ENCODE measurements at regions not wholly inside any gene's neighbourhood (a gene's known extent, or its start where the extent isn't known, plus 50 kb on each side); places are given as distances from the start of the nearest gene placed in this dataset.

DNA sequence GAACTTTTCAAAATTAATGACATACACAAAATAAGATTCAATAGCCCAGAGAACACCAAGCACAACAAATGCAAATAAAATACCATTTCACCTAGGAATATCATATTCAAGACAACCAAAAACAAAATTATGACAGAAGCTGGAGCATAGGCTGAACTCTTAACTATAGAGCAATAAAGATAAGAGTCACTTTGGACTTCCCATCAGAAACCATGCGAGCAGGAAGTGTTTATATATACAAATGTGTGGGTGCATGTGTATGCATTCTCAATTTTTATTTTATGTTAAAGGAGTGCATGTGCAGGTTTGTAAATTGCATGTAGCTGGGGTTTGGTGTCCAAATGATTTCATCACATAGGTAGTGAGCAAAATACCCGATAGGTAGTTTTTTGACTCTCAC, 291.6 kb downstream of the ARAP2 start:
- ATAC-seq (replicated peaks in 1 of 4) (no peak), DNase-seq (no peak)
- no peaks in the 10 kb centered on the region for H3K36me3 Mint-ChIP-seq
- ChIA-PET POLR2A (no interaction called here), CTCF (no interaction called here)
- Histone ChIP-seq H3K4me1 (ENCODE audit: control insufficient read depth in 1 of 2, extremely low read depth in 1 of 2, insufficient read depth in 2 of 2, low read length in 2 of 2) (no peaks in the 10 kb centered on the region), H3K36me3 (ENCODE audit: control insufficient read depth in 2 of 2, extremely low read depth in 1 of 2, insufficient read depth in 1 of 2, low read length in 1 of 2) (no peaks in the 10 kb centered on the region), H3K27ac (ENCODE audit: low read length) (no peak overlapping the region), H3K4me3 (ENCODE audit: control insufficient read depth in 1 of 2, extremely low read depth in 1 of 2, low read length in 1 of 2) (no peak overlapping the region), H3K27me3 (replicated peaks in 1 of 2; ENCODE audit: control insufficient read depth in 2 of 2, extremely low read depth in 1 of 2, insufficient read depth in 2 of 2, low read length in 1 of 2) (no peaks in the 10 kb centered on the region), H3K9me3 (no peaks in the 10 kb centered on the region)
- H3K27ac Mint-ChIP-seq, result no peak overlapping the region
- H3K4me3 Mint-ChIP-seq, result no peak overlapping the region
- H3K27me3 Mint-ChIP-seq, result no peaks in the 10 kb centered on the region
- peaks cover 30 to 51% (median 49%) of the 10 kb centered on the region in 3 donors for H3K9me3 Mint-ChIP-seq
- WGBS (ENCODE audit: insufficient coverage), result no CpG with 5 or more reads among the region's 2 CpGs
- no peaks in the 10 kb centered on the region for H3K4me1 Mint-ChIP-seq

DNA sequence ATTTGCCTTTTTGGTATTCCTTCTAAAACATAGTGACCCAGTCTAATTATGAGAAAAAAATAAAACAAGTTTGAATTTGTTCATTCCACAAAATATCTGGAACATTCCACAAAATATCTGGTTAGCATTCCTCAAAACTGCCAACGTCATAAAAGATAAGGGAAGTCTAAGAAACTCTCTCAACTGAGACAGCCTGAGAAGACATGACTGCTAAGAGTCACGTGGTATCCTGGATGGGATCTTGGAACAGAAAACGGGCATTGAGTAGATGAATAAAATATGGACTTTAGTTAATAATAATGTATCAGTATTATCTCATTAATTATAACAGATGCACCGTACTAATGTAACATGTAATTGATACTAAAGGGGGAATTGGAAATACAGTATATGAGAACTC, 280.9 kb downstream of the ARAP2 start:
- Histone ChIP-seq H3K36me3 (ENCODE audit: control insufficient read depth in 2 of 2, extremely low read depth in 1 of 2, insufficient read depth in 1 of 2, low read length in 1 of 2) (no peaks in the 10 kb centered on the region), H3K27ac (ENCODE audit: low read length) (no peak overlapping the region), H3K27me3 (replicated peaks in 1 of 2; ENCODE audit: control insufficient read depth in 2 of 2, extremely low read depth in 1 of 2, insufficient read depth in 2 of 2, low read length in 1 of 2) (no peaks in the 10 kb centered on the region), H3K9me3 (no peaks in the 10 kb centered on the region), H3K4me3 (ENCODE audit: control insufficient read depth in 1 of 2, extremely low read depth in 1 of 2, low read length in 1 of 2) (no peak overlapping the region), H3K4me1 (ENCODE audit: control insufficient read depth in 1 of 2, extremely low read depth in 1 of 2, insufficient read depth in 2 of 2, low read length in 2 of 2) (no peaks in the 10 kb centered on the region)
- Mint-ChIP-seq H3K36me3 (no peaks in the 10 kb centered on the region), H3K27me3 (no peaks in the 10 kb centered on the region), H3K4me3 (no peak overlapping the region), H3K27ac (no peak overlapping the region), H3K9me3 (no peaks in the 10 kb centered on the region), H3K4me1 (no peaks in the 10 kb centered on the region)
- no CpG with 5 or more reads among the region's 4 CpGs for WGBS (ENCODE audit: insufficient coverage)
- no peak for ATAC-seq (replicated peaks in 1 of 4)
- no peak for DNase-seq
- ChIA-PET CTCF (interaction anchor here in 1 of 2 donors (0.9 kb wide), 1 partner anchor 29 kb away, joined by 3 read pairs; no protein-coding TSS in a partner anchor), POLR2A (no interaction called here)

- ATAC-seq (replicated peaks in 1 of 4), result no peak
- Histone ChIP-seq H3K27ac (ENCODE audit: low read length) (no peak overlapping the region), H3K36me3 (ENCODE audit: control insufficient read depth in 2 of 2, extremely low read depth in 1 of 2, insufficient read depth in 1 of 2, low read length in 1 of 2) (no peaks in the 10 kb centered on the region), H3K4me3 (ENCODE audit: control insufficient read depth in 1 of 2, extremely low read depth in 1 of 2, low read length in 1 of 2) (no peak overlapping the region), H3K4me1 (ENCODE audit: control insufficient read depth in 1 of 2, extremely low read depth in 1 of 2, insufficient read depth in 2 of 2, low read length in 2 of 2) (no peaks in the 10 kb centered on the region), H3K27me3 (replicated peaks in 1 of 2; ENCODE audit: control insufficient read depth in 2 of 2, extremely low read depth in 1 of 2, insufficient read depth in 2 of 2, low read length in 1 of 2) (no peaks in the 10 kb centered on the region), H3K9me3 (no peaks in the 10 kb centered on the region)
- H3K9me3 Mint-ChIP-seq, result no peaks in the 10 kb centered on the region
- no peak overlapping the region for H3K27ac Mint-ChIP-seq
- no peak overlapping the region for H3K4me3 Mint-ChIP-seq
- H3K4me1 Mint-ChIP-seq, result no peaks in the 10 kb centered on the region
- CTCF ChIA-PET, result interaction anchor here in 1 of 2 donors (0.9 kb wide), 1 partner anchor 30 kb away, joined by 3 read pairs; no protein-coding TSS in a partner anchor
- WGBS (ENCODE audit: insufficient coverage), result 100% methylated on average over 2 of the region's 5 CpGs
- H3K36me3 Mint-ChIP-seq, result no peaks in the 10 kb centered on the region
- no peak for DNase-seq
- POLR2A ChIA-PET, result no interaction called here
- H3K27me3 Mint-ChIP-seq, result no peaks in the 10 kb centered on the region
Observed at GRCh38 chr4:35963974-35964515, 280.3 kb downstream of the ARAP2 start.

- H3K4me1 Mint-ChIP-seq, result no peaks in the 10 kb centered on the region
- no peaks in the 10 kb centered on the region for H3K27me3 Mint-ChIP-seq
- Histone ChIP-seq H3K36me3 (ENCODE audit: control insufficient read depth in 2 of 2, extremely low read depth in 1 of 2, insufficient read depth in 1 of 2, low read length in 1 of 2) (no peaks in the 10 kb centered on the region), H3K27ac (ENCODE audit: low read length) (no peak overlapping the region), H3K4me1 (ENCODE audit: control insufficient read depth in 1 of 2, extremely low read depth in 1 of 2, insufficient read depth in 2 of 2, low read length in 2 of 2) (no peaks in the 10 kb centered on the region), H3K4me3 (ENCODE audit: control insufficient read depth in 1 of 2, extremely low read depth in 1 of 2, low read length in 1 of 2) (no peak overlapping the region), H3K27me3 (replicated peaks in 1 of 2; ENCODE audit: control insufficient read depth in 2 of 2, extremely low read depth in 1 of 2, insufficient read depth in 2 of 2, low read length in 1 of 2) (no peaks in the 10 kb centered on the region), H3K9me3 (no peaks in the 10 kb centered on the region)
- CTCF ChIA-PET, result interaction anchor here in 1 of 2 donors (0.6 kb wide), 1 partner anchor 43 kb away, joined by 5 read pairs; no protein-coding TSS in a partner anchor
- no peak overlapping the region for H3K4me3 Mint-ChIP-seq
- POLR2A ChIA-PET, result no interaction called here
- no CpG with 5 or more reads among the region's 1 CpG for WGBS (ENCODE audit: insufficient coverage)
- no peaks in the 10 kb centered on the region for H3K36me3 Mint-ChIP-seq
- no peak overlapping the region for H3K27ac Mint-ChIP-seq
- ATAC-seq (replicated peaks in 1 of 4) (no peak), DNase-seq (no peak)
- H3K9me3 Mint-ChIP-seq, result no peaks in the 10 kb centered on the region
Observed at GRCh38 chr4:35965300-35965699, 279.0 kb downstream of the ARAP2 start.

DNA sequence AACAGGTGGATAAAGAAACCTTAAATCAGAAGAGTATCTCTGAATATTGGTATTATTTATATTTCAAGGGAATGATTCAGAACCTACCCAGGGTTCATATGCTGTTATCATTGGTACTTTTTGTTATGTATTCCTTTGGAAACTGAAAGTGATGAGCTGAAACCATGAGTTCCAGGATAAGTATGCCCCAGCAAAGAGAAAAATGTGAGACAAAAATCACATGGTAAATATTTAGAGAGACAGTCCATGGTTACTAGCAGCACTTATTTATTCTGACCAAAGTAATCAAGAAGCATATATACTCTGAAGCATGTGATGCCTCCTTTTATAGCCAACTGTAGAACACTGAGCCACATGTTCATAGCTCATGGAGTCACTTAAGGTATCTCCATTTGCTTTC, 277.7 kb downstream of the ARAP2 start:
- H3K27ac Mint-ChIP-seq, result no peak overlapping the region
- H3K4me1 Mint-ChIP-seq, result no peaks in the 10 kb centered on the region
- H3K36me3 Mint-ChIP-seq, result no peaks in the 10 kb centered on the region
- no peaks in the 10 kb centered on the region for H3K27me3 Mint-ChIP-seq
- no peak for ATAC-seq (replicated peaks in 1 of 4)
- no peaks in the 10 kb centered on the region for H3K4me1 ChIP-seq (ENCODE audit: control insufficient read depth in 1 of 2, extremely low read depth in 1 of 2, insufficient read depth in 2 of 2, low read length in 2 of 2)
- CTCF ChIA-PET, result no interaction called here
- H3K4me3 ChIP-seq (ENCODE audit: control insufficient read depth in 1 of 2, extremely low read depth in 1 of 2, low read length in 1 of 2), result no peak overlapping the region
- H3K9me3 Mint-ChIP-seq, result no peaks in the 10 kb centered on the region
- H3K27ac ChIP-seq (ENCODE audit: low read length), result no peak overlapping the region
- POLR2A ChIA-PET, result no interaction called here
- H3K36me3 ChIP-seq (ENCODE audit: control insufficient read depth in 2 of 2, extremely low read depth in 1 of 2, insufficient read depth in 1 of 2, low read length in 1 of 2), result no peaks in the 10 kb centered on the region
- DNase-seq, result no peak
- no peaks in the 10 kb centered on the region for H3K9me3 ChIP-seq
- H3K27me3 ChIP-seq (replicated peaks in 1 of 2; ENCODE audit: control insufficient read depth in 2 of 2, extremely low read depth in 1 of 2, insufficient read depth in 2 of 2, low read length in 1 of 2), result no peaks in the 10 kb centered on the region
- no peak overlapping the region for H3K4me3 Mint-ChIP-seq

- H3K27ac ChIP-seq (ENCODE audit: low read length), result no peak overlapping the region
- H3K9me3 ChIP-seq, result no peaks in the 10 kb centered on the region
- H3K4me1 ChIP-seq (ENCODE audit: control insufficient read depth in 1 of 2, extremely low read depth in 1 of 2, insufficient read depth in 2 of 2, low read length in 2 of 2), result no peaks in the 10 kb centered on the region
- H3K36me3 ChIP-seq (ENCODE audit: control insufficient read depth in 2 of 2, extremely low read depth in 1 of 2, insufficient read depth in 1 of 2, low read length in 1 of 2), result no peaks in the 10 kb centered on the region
- WGBS (ENCODE audit: insufficient coverage), result no CpG with 5 or more reads among the region's 1 CpG
- no peaks in the 10 kb centered on the region for H3K27me3 ChIP-seq (replicated peaks in 1 of 2; ENCODE audit: control insufficient read depth in 2 of 2, extremely low read depth in 1 of 2, insufficient read depth in 2 of 2, low read length in 1 of 2)
- ATAC-seq (replicated peaks in 1 of 4) (no peak), DNase-seq (no peak)
- H3K36me3 Mint-ChIP-seq, result no peaks in the 10 kb centered on the region
- no peaks in the 10 kb centered on the region for H3K9me3 Mint-ChIP-seq
- POLR2A ChIA-PET, result no interaction called here
- H3K4me1 Mint-ChIP-seq, result no peaks in the 10 kb centered on the region
- no peak overlapping the region for H3K27ac Mint-ChIP-seq
- CTCF ChIA-PET, result no interaction called here
- no peak overlapping the region for H3K4me3 Mint-ChIP-seq
- no peak overlapping the region for H3K4me3 ChIP-seq (ENCODE audit: control insufficient read depth in 1 of 2, extremely low read depth in 1 of 2, low read length in 1 of 2)
- no peaks in the 10 kb centered on the region for H3K27me3 Mint-ChIP-seq
Observed at GRCh38 chr4:35970366-35970960, 273.9 kb downstream of the ARAP2 start.

DNA sequence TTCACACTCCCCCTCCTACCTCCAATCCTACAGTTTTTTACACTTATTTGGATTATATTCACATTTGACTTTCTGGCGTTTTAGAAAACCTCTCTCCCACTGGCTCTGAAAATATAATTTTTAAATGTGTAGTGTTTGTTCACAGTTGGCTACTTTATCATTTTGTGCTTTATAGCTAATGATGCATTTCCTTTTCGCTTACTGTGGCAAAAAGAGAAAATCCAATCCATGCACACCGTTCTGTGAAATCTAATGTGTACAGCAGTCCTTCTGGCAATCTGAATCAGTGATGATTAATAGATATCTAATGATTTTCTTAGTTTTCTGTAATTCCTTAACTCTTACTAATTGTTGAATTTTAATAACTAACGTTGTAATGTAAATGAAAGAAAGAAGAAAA, 271.5 kb downstream of the ARAP2 start:
- no peaks in the 10 kb centered on the region for H3K36me3 Mint-ChIP-seq
- H3K36me3 ChIP-seq (ENCODE audit: control insufficient read depth in 2 of 2, extremely low read depth in 1 of 2, insufficient read depth in 1 of 2, low read length in 1 of 2), result no peaks in the 10 kb centered on the region
- CTCF ChIA-PET, result no interaction called here
- H3K9me3 Mint-ChIP-seq, result no peaks in the 10 kb centered on the region
- ATAC-seq (replicated peaks in 1 of 4) (no peak), DNase-seq (no peak)
- no peak overlapping the region for H3K27ac Mint-ChIP-seq
- H3K27ac ChIP-seq (ENCODE audit: low read length), result no peak overlapping the region
- POLR2A ChIA-PET, result no interaction called here
- peaks cover 0 to 1% (median 0%) of the 10 kb centered on the region in 3 donors for H3K4me1 Mint-ChIP-seq
- no peak overlapping the region for H3K4me3 ChIP-seq (ENCODE audit: control insufficient read depth in 1 of 2, extremely low read depth in 1 of 2, low read length in 1 of 2)
- no peaks in the 10 kb centered on the region for H3K9me3 ChIP-seq
- no peaks in the 10 kb centered on the region for H3K27me3 Mint-ChIP-seq
- H3K4me3 Mint-ChIP-seq, result no peak overlapping the region
- no peaks in the 10 kb centered on the region for H3K4me1 ChIP-seq (ENCODE audit: control insufficient read depth in 1 of 2, extremely low read depth in 1 of 2, insufficient read depth in 2 of 2, low read length in 2 of 2)
- no CpG with 5 or more reads among the region's 4 CpGs for WGBS (ENCODE audit: insufficient coverage)
- H3K27me3 ChIP-seq (replicated peaks in 1 of 2; ENCODE audit: control insufficient read depth in 2 of 2, extremely low read depth in 1 of 2, insufficient read depth in 2 of 2, low read length in 1 of 2), result no peaks in the 10 kb centered on the region
